Calu3 (cell line): ENCODE measurements at regions not wholly inside any gene's neighbourhood (a gene's known extent, or its start where the extent isn't known, plus 50 kb on each side); places are given as distances from the start of the nearest gene placed in this dataset.

Experiments
- BruUV-seq: library from RNA; stranded (reverse); fragments of 400-500 nt; replicated peaks from 2 replicates; lab custom pipeline; 2021; lab: Mats Ljungman, UMichigan
- CTCF ChIA-PET: fragments of 300-600 bp; sonication (Branson Sonifier 250); formaldehyde crosslinking; loops from one replicate; lab custom pipeline; 2022; ENCODE audit warnings: antibody characterized with exemption; lab: Charles Lee
- DNase-seq: peaks from one replicate; pipeline ENCODE4 v3.0.0; 2022
- H3K27ac Mint-ChIP-seq: one replicate; pipeline ENCODE4 v1.8.0; 2022; ENCODE audit warnings: mixed read lengths; ENCODE audit not compliant: unreplicated experiment
- H3K27me3 Mint-ChIP-seq: one replicate; pipeline ENCODE4 v1.8.0; 2022; ENCODE audit warnings: mixed read lengths; ENCODE audit not compliant: unreplicated experiment
- H3K36me3 Mint-ChIP-seq: one replicate; pipeline ENCODE4 v1.8.0; 2022; ENCODE audit warnings: mild to moderate bottlenecking, moderate library complexity, mixed read lengths; ENCODE audit not compliant: insufficient read depth, unreplicated experiment
- H3K4me1 Mint-ChIP-seq: one replicate; pipeline ENCODE4 v1.8.0; 2022; ENCODE audit warnings: mild to moderate bottlenecking, low read depth, mixed read lengths; ENCODE audit not compliant: unreplicated experiment
- H3K4me3 Mint-ChIP-seq: one replicate; pipeline ENCODE4 v1.8.0; 2022; ENCODE audit warnings: mild to moderate bottlenecking, low read depth, moderate library complexity, mixed read lengths; ENCODE audit not compliant: unreplicated experiment
- H3K9me3 Mint-ChIP-seq: one replicate; pipeline ENCODE4 v1.8.0; 2022; ENCODE audit warnings: low read depth, mixed read lengths; ENCODE audit not compliant: unreplicated experiment
- intact Hi-C: fragments of 100-400 bp; cut with micrococcal nuclease; formaldehyde crosslinking; loops from one replicate; pipeline ENCODE4 v1.10.0; 2022; ENCODE audit not compliant: unreplicated experiment
- TF ChIP-seq, protein P1 (sequence below): fragments of 200-600 bp; IDR thresholded peaks from one replicate; pipeline ENCODE4 v1.8.0; 2022; ENCODE audit warnings: antibody characterized with exemption; ENCODE audit not compliant: unreplicated experiment

- Mint-ChIP-seq H3K9me3 (no peaks in the 10 kb centered on the region), H3K4me1 (no peaks in the 10 kb centered on the region), H3K36me3 (no peaks in the 10 kb centered on the region), H3K27ac (no peak overlapping the region), H3K27me3 (no peaks in the 10 kb centered on the region), H3K4me3 (no peak overlapping the region)
- no TSS peak for BruUV-seq
- CTCF ChIA-PET = no interaction called here
- TF ChIP-seq, protein P1, sequence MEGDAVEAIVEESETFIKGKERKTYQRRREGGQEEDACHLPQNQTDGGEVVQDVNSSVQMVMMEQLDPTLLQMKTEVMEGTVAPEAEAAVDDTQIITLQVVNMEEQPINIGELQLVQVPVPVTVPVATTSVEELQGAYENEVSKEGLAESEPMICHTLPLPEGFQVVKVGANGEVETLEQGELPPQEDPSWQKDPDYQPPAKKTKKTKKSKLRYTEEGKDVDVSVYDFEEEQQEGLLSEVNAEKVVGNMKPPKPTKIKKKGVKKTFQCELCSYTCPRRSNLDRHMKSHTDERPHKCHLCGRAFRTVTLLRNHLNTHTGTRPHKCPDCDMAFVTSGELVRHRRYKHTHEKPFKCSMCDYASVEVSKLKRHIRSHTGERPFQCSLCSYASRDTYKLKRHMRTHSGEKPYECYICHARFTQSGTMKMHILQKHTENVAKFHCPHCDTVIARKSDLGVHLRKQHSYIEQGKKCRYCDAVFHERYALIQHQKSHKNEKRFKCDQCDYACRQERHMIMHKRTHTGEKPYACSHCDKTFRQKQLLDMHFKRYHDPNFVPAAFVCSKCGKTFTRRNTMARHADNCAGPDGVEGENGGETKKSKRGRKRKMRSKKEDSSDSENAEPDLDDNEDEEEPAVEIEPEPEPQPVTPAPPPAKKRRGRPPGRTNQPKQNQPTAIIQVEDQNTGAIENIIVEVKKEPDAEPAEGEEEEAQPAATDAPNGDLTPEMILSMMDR = no peak
- intact Hi-C loops = no loop called here
- DNase-seq = no peak
These were observed 2233.9 kb upstream of the TENM3 start for GRCh38 chr4:180009316-180009715.

DNA sequence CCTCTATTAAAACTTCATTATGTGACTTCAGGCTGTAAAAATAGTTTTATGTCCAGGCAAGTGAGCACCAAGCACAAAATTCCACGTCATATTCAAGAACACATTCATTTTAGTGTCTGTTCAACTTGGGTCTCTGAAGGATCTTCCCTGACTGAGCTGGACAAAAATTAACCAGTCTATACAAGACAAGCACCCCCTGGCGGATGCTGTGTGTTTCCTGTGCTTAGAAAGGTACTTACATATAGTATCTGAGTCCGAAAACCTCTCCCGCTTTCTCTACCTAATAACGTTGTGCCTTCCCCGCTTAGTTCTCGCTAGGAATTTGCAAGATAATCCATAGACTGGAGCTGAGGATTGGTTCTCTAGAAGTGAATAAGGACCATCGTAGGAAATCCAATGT lies 2214.5 kb upstream of the TENM3 start:
- peak; percentile 9 for DNase-seq
- TF ChIP-seq, protein P1 = no peak
- no peaks in the 10 kb centered on the region for H3K27me3 Mint-ChIP-seq
- CTCF ChIA-PET = interaction anchor here (1.2 kb wide), 1 partner anchor 161 kb away, joined by 5 read pairs; no protein-coding TSS in a partner anchor
- BruUV-seq = no TSS peak
- no peak overlapping the region for H3K27ac Mint-ChIP-seq
- no peaks in the 10 kb centered on the region for H3K9me3 Mint-ChIP-seq
- H3K36me3 Mint-ChIP-seq = no peaks in the 10 kb centered on the region
- no peak overlapping the region for H3K4me3 Mint-ChIP-seq
- H3K4me1 Mint-ChIP-seq = no peaks in the 10 kb centered on the region
- intact Hi-C loops = no loop called here

- CTCF ChIA-PET = no interaction called here
- H3K36me3 Mint-ChIP-seq = no peaks in the 10 kb centered on the region
- H3K4me1 Mint-ChIP-seq = no peaks in the 10 kb centered on the region
- TF ChIP-seq, protein P1 = no peak
- H3K9me3 Mint-ChIP-seq = peaks cover 3% of the 10 kb centered on the region
- no peak for DNase-seq
- H3K4me3 Mint-ChIP-seq = no peak overlapping the region
- no TSS peak for BruUV-seq
- intact Hi-C loops = no loop called here
- H3K27ac Mint-ChIP-seq = no peak overlapping the region
- no peaks in the 10 kb centered on the region for H3K27me3 Mint-ChIP-seq
These were observed 2211.9 kb upstream of the TENM3 start for GRCh38 chr4:180031330-180031729.

DNA sequence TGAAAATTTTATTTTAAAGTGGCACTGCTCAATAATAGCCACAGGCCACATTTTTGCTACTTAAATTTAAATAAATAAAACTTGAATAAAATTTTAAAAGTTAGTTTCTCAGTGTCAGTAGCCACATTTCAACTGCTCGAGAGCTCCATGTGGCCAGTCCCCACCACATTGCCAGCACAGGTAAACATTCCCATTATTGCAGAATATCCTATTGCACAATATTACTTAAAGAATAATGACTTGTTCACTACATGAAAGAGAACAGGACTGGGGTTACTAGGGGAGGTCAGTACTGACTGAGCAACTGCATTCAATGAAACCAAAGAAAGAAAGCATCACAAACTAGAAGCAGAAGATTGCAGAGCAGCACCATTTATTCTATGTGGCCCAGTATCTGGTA lies 2201.6 kb upstream of the TENM3 start:
- TF ChIP-seq, protein P1 = no peak
- CTCF ChIA-PET = no interaction called here

More for the DNA sequence above, 2201.6 kb upstream of the TENM3 start:
- no peaks in the 10 kb centered on the region for H3K27me3 Mint-ChIP-seq
- DNase-seq = no peak
- no peaks in the 10 kb centered on the region for H3K36me3 Mint-ChIP-seq
- no peak overlapping the region for H3K27ac Mint-ChIP-seq
- intact Hi-C loops = no loop called here
- H3K4me3 Mint-ChIP-seq = no peak overlapping the region
- no peaks in the 10 kb centered on the region for H3K4me1 Mint-ChIP-seq
- BruUV-seq = no TSS peak
- no peaks in the 10 kb centered on the region for H3K9me3 Mint-ChIP-seq
